SK-N-SH treated with all-trans-retinoic acid at 6 μM for 48 hours (cell line): ENCODE measurements at regions not wholly inside any gene's neighbourhood (a gene's known extent, or its start where the extent isn't known, plus 50 kb on each side); places are given as distances from the start of the nearest gene placed in this dataset.

ENCODE experiments used
- ATAC-seq: fragments of 200-7000 bp; cut with Tn5 transposase; 3 replicates; pipeline ENCODE4 v1.9.1; 2020; ENCODE audit warnings: mild to moderate bottlenecking, moderate library complexity
- ARNTL ChIP-seq: fragments of 450-650 bp; formaldehyde crosslinking; IDR thresholded peaks from 2 replicates; pipeline ENCODE4 v1.5.0; 2020; ENCODE audit warnings: low read depth, mild to moderate bottlenecking, moderate library complexity, borderline replicate concordance
- BACH2 ChIP-seq: fragments of 250-450 bp; sonication (Bioruptor Pico); IDR thresholded peaks from 2 replicates; pipeline ENCODE4 v1.9.0; 2021; ENCODE audit warnings: mild to moderate bottlenecking, borderline replicate concordance
- CREB5 ChIP-seq: fragments of 250-450 bp; sonication (Bioruptor Pico); IDR thresholded peaks from 2 replicates; pipeline ENCODE4 v1.5.1; 2020; ENCODE audit warnings: low read depth, mild to moderate bottlenecking, moderate library complexity
- CSDC2 ChIP-seq: fragments of 250-450 bp; sonication (Bioruptor Pico); IDR thresholded peaks from 2 replicates; pipeline ENCODE4 v1.5.0; 2020; ENCODE audit warnings: mild to moderate bottlenecking, moderate library complexity
- CSRNP3 ChIP-seq: fragments of 250-450 bp; sonication (Bioruptor Pico); IDR thresholded peaks from 2 replicates; pipeline ENCODE4 v1.5.1; 2021; ENCODE audit warnings: mild to moderate bottlenecking, moderate library complexity
- ESRRG ChIP-seq: fragments of 250-450 bp; sonication (Bioruptor Pico); IDR thresholded peaks from 2 replicates; pipeline ENCODE4 v1.6.1; 2021; ENCODE audit warnings: mild to moderate bottlenecking
- GLIS3 ChIP-seq: fragments of 250-450 bp; sonication (Bioruptor Pico); IDR thresholded peaks from 2 replicates; pipeline ENCODE4 v1.5.0; 2020; ENCODE audit warnings: mild to moderate bottlenecking, moderate library complexity
- ISL1 ChIP-seq: fragments of 250-450 bp; sonication (Bioruptor Pico); IDR thresholded peaks from 2 replicates; pipeline ENCODE4 v2.1.2; 2022; ENCODE audit warnings: mild to moderate bottlenecking, moderate library complexity
- OSR1 ChIP-seq: fragments of 250-450 bp; sonication (Bioruptor Pico); IDR thresholded peaks from 2 replicates; pipeline ENCODE4 v1.8.0; 2022; ENCODE audit warnings: moderate library complexity, mild to moderate bottlenecking, inconsistent platforms
- PATZ1 ChIP-seq: fragments of 250-450 bp; sonication (Bioruptor Pico); IDR thresholded peaks from 2 replicates; pipeline ENCODE4 v1.8.0; 2020; ENCODE audit warnings: mild to moderate bottlenecking, moderate library complexity, borderline replicate concordance
- PPARA ChIP-seq: fragments of 250-450 bp; sonication (Bioruptor Pico); IDR thresholded peaks from 2 replicates; pipeline ENCODE4 v1.5.0; 2020; ENCODE audit warnings: mild to moderate bottlenecking, borderline replicate concordance
- RARB ChIP-seq: fragments of 250-450 bp; sonication (Bioruptor Pico); IDR thresholded peaks from 2 replicates; pipeline ENCODE4 v1.8.0; 2021; ENCODE audit warnings: mild to moderate bottlenecking, moderate library complexity
- SNAI2 ChIP-seq: fragments of 250-450 bp; sonication (Bioruptor Pico); IDR thresholded peaks from 2 replicates; pipeline ENCODE4 v1.5.0; 2020; ENCODE audit warnings: mild to moderate bottlenecking, moderate library complexity
- TCF4 ChIP-seq: fragments of 250-450 bp; sonication (Bioruptor Pico); IDR thresholded peaks from 2 replicates; pipeline ENCODE4 v1.8.0; 2021; ENCODE audit warnings: mild to moderate bottlenecking, moderate library complexity, borderline replicate concordance
- TOX ChIP-seq: fragments of 250-450 bp; sonication (Bioruptor Pico); IDR thresholded peaks from 2 replicates; pipeline ENCODE4 v1.8.0; 2021; ENCODE audit warnings: mild to moderate bottlenecking, moderate library complexity, borderline replicate concordance
- TSHZ2 ChIP-seq: fragments of 250-450 bp; sonication (Bioruptor Pico); IDR thresholded peaks from 2 replicates; pipeline ENCODE4 v1.5.0; 2020; ENCODE audit warnings: mild to moderate bottlenecking, moderate library complexity
- ZC3H10 ChIP-seq: fragments of 250-450 bp; sonication (Bioruptor Pico); IDR thresholded peaks from 2 replicates; pipeline ENCODE4 v1.5.1; 2021; ENCODE audit warnings: mild to moderate bottlenecking, moderate library complexity
- ZFP3 ChIP-seq: fragments of 250-450 bp; sonication (Bioruptor Pico); IDR thresholded peaks from 2 replicates; pipeline ENCODE4 v1.5.0; 2020; ENCODE audit warnings: mild to moderate bottlenecking, moderate library complexity
- ZFP30 ChIP-seq: fragments of 450-650 bp; formaldehyde crosslinking; IDR thresholded peaks from 2 replicates; pipeline ENCODE4 v1.5.0; 2022; ENCODE audit warnings: mild to moderate bottlenecking, moderate library complexity
- ZNF565 ChIP-seq: fragments of 450-650 bp; formaldehyde crosslinking; conservative IDR thresholded peaks from 2 replicates; pipeline ENCODE4 v1.5.0; 2020; ENCODE audit warnings: low read depth, mild to moderate bottlenecking, moderate library complexity

GRCh38 chr7:366161-366803, 76.3 kb downstream of the FOXL3 start:
- no peak for TF ChIP-seq ZFP30 (CRISPR knock-in tag)
- TF ChIP-seq ZC3H10 (CRISPR knock-in tag), result no peak
- no peak for TF ChIP-seq ZNF565 (CRISPR knock-in tag)
- TF ChIP-seq GLIS3 (CRISPR knock-in tag), result no peak
- no peak for TF ChIP-seq ISL1 (CRISPR knock-in tag)
- no peak for TF ChIP-seq CSRNP3 (CRISPR knock-in tag)
- no peak for TF ChIP-seq ESRRG (CRISPR knock-in tag)
- no peak for TF ChIP-seq CREB5 (CRISPR knock-in tag)
- TF ChIP-seq SNAI2 (CRISPR knock-in tag), result no peak
- ATAC-seq, result peak; percentile 68

- no peak for ATAC-seq
- no peak for TF ChIP-seq TCF4 (CRISPR knock-in tag)
- no peak for TF ChIP-seq PATZ1 (CRISPR knock-in tag)
- no peak for TF ChIP-seq ZFP30 (CRISPR knock-in tag)
- TF ChIP-seq CSDC2, result no peak
- TF ChIP-seq TSHZ2, result no peak
- TF ChIP-seq ESRRG (CRISPR knock-in tag), result no peak
- TF ChIP-seq ZFP3 (CRISPR knock-in tag), result no peak
- TF ChIP-seq RARB, result no peak
- TF ChIP-seq CSRNP3 (CRISPR knock-in tag), result no peak
- no peak for TF ChIP-seq ISL1 (CRISPR knock-in tag)
- no peak for TF ChIP-seq OSR1 (CRISPR knock-in tag)
- no peak for TF ChIP-seq PPARA (CRISPR knock-in tag)
Observed at GRCh38 chr7:367351-367901, 77.5 kb downstream of the FOXL3 start.

GRCh38 chr7:368651-369475, 78.9 kb downstream of the FOXL3 start:
- no peak for TF ChIP-seq ZNF565 (CRISPR knock-in tag)
- no peak for TF ChIP-seq TOX (CRISPR knock-in tag)
- no peak for TF ChIP-seq TCF4 (CRISPR knock-in tag)
- no peak for TF ChIP-seq ARNTL (CRISPR knock-in tag)
- TF ChIP-seq ISL1 (CRISPR knock-in tag), result no peak
- TF ChIP-seq SNAI2 (CRISPR knock-in tag), result no peak
- TF ChIP-seq ZC3H10 (CRISPR knock-in tag), result no peak
- no peak for TF ChIP-seq BACH2
- TF ChIP-seq ZFP3 (CRISPR knock-in tag), result no peak
- no peak for ATAC-seq
